AG09309 (cell line): ENCODE measurements at regions not wholly inside any gene's neighbourhood (a gene's known extent, or its start where the extent isn't known, plus 50 kb on each side); places are given as distances from the start of the nearest gene placed in this dataset.

Experiments
- DNase-seq: peaks from one replicate; pipeline ENCODE4 v3.0.0-alpha.2; 2010; ENCODE audit warnings: low read depth
- H3K4me3 ChIP-seq: 2 replicates; pipeline ENCODE4 v1.5.1; 2011; ENCODE audit warnings: mild to moderate bottlenecking, low read depth, low read length, moderate library complexity; ENCODE audit not compliant: control insufficient read depth
- TF ChIP-seq, protein P1 (sequence below): IDR thresholded peaks from 2 replicates; pipeline ENCODE4 v1.5.1; 2011; ENCODE audit warnings: mild to moderate bottlenecking, low read depth, low read length, inconsistent platforms; ENCODE audit not compliant: insufficient read depth, control insufficient read depth; ENCODE audit errors: missing control alignments

DNA sequence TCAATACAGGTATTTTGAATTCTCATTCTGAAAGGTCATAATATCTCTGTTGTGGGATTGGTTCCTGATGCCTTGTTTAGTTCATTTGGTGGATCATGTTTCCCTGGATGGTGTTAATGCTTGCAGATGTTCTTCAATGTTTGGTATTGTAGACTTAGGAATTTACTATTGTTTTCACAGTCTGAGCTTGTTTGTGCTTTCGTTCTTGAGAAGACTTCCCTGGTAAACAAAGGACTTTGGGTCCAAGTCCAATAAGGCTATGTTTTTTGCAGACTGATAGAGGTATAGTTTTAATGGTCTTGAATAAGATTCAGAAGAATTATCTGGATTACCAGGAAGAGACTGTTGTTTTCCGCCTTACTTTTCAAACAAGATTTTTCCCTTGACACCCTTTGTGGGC, 1646.3 kb downstream of the AMY1C start:
- no peak for DNase-seq
- TF ChIP-seq, protein P1, sequence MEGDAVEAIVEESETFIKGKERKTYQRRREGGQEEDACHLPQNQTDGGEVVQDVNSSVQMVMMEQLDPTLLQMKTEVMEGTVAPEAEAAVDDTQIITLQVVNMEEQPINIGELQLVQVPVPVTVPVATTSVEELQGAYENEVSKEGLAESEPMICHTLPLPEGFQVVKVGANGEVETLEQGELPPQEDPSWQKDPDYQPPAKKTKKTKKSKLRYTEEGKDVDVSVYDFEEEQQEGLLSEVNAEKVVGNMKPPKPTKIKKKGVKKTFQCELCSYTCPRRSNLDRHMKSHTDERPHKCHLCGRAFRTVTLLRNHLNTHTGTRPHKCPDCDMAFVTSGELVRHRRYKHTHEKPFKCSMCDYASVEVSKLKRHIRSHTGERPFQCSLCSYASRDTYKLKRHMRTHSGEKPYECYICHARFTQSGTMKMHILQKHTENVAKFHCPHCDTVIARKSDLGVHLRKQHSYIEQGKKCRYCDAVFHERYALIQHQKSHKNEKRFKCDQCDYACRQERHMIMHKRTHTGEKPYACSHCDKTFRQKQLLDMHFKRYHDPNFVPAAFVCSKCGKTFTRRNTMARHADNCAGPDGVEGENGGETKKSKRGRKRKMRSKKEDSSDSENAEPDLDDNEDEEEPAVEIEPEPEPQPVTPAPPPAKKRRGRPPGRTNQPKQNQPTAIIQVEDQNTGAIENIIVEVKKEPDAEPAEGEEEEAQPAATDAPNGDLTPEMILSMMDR = no peak

DNA sequence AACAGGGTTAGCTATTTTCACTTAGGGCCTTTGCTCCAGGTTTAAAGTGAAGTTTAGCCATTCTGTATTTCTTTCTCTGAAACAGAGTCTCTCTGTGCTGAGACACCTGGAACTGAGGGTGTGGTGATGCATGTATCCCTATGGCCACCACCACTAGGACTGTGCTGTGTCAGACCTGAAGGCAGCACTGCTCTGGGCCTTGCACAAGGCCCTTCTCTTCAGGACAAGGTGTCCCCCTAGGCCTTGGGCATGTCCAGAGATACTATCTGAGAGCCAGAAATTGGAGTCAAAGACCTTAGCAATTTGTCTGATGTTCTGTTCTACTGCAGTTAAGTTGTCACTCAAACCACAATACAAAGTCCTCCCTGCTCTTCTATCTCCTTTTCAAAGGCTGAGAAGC, 1649.2 kb downstream of the AMY1C start:
- no peak for DNase-seq
- H3K4me3 ChIP-seq = no peak overlapping the region
- TF ChIP-seq, protein P1 = no peak

More for the DNA sequence above, 1646.3 kb downstream of the AMY1C start:
- no peak overlapping the region for H3K4me3 ChIP-seq

DNA sequence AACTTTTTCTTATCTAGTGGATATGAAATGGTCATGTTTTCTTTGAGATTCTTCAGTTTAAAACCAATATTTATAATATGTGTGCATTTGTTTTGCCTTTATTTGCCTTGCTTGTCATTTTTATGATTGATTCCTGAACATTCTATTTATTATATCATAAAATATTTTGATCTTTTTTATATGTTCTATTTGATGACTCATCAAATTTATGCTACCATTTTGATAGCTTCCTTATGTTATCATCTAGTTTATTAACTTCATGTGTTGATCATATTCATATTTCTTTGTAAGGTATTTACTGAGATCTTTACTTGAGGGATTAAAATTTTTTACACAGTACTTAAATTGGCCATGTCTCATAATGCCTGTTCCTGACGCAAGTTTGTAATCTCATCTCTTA, 1650.0 kb downstream of the AMY1C start:
- no peak for DNase-seq
- H3K4me3 ChIP-seq = no peak overlapping the region
- TF ChIP-seq, protein P1 = no peak

DNA sequence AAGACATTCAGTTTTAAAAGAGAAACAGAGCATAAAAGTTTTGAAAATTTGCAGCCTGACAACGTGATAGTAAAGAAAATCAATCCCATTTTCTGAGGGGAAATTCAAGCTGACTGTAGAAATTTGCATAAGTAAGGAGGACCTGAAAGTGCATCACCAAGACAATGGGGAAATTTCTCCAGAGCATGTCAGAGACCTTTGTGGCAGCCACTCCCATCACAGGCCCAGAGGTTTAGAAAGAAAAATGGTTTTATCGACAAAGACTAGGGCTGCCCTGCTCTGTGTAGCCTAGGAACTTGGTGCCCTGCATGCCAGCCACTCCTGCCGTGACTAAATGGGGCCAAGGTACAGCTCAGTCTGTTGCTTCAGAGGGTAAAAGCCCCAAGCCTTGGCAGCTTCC, 1640.2 kb upstream of the PRMT6 start:
- H3K4me3 ChIP-seq = no peak overlapping the region
- TF ChIP-seq, protein P1 = no peak

DNA sequence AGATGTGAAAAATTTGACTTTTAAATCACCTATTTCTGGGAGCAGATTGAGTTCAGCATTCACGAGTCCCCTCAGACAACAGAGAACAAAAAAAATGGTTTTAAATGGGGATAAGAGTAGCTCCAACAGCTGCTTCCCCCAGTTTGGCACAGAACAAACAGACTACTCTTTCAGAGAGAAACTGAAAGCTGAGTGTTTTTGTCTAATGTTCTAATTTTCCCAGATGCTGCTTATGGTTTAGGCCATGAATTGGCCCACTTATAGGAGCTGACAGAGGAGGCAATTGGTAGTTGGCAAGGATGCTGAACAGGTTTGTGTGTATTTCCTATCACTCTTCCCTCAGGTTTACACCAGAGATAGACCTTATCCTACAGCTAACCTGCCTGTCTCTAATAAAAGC, 1637.4 kb upstream of the PRMT6 start:
- DNase-seq = no peak
- TF ChIP-seq, protein P1 = no peak
- H3K4me3 ChIP-seq = no peak overlapping the region

More for the DNA sequence above, 1640.2 kb upstream of the PRMT6 start:
- DNase-seq = no peak

DNA sequence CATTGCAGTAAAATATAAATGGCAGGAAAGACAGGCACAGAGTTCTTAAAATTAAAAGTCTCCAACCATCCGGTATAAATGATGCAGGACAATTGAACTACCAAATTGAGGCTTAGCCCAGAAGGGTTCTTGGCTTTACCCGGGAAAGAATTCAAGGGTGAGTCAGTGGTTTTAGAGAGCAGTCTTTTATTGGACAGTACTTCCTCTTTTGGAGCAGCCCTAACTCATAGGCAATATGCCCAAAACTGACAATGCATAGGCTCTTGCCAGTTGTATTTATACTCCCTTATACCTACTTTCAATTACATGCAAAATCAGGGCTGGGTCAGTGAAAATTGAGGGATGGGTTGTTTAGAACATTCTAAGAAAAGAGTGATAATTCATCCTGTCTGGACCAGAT, 1628.9 kb upstream of the PRMT6 start:
- TF ChIP-seq, protein P1 = no peak
- DNase-seq = no peak
- no peak overlapping the region for H3K4me3 ChIP-seq

DNA sequence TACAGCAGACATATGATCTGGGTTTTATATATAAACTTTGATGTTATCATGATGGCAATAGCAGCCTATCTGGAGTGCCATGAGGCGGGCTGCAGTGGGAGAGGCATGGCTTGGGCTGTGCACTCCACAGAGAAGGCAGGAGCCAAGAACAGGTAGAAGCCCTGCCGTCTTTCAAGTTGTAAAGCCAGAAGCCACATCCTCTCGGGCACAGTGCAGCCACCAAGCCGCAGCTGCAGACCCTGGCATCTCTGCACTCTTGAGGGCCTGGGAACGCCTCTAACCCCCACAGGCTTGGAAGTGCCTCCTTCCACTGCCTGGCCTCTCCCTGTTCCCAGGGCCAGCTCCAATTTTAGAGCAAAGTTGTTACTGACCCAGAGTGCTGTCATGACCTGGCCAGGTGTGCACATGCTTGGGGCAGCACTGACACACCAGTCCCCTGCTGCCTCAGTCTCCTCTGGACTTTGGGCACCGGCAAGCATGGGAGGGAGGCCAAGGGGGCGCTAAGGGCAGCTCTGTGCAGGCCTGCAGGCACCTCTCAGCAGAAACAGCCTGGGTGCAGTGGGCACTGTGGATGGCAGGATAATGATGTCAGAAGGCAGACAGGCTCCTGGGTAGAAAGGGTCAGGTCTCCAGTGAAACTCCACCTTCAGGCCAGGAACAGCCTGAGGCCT, 1619.8 kb upstream of the PRMT6 start:
- H3K4me3 ChIP-seq = no peak overlapping the region
- no peak for DNase-seq
- TF ChIP-seq, protein P1 = no peak
